HG03066 (cell line): ENCODE measurements at regions not wholly inside any gene's neighbourhood (a gene's known extent, or its start where the extent isn't known, plus 50 kb on each side); places are given as distances from the start of the nearest gene placed in this dataset.

Experiments
- ATAC-seq: cut with Tn5 transposase; IDR thresholded peaks from one replicate; pipeline ENCODE4 v1.9.1; 2021; ENCODE audit warnings: low read depth; ENCODE audit not compliant: unreplicated experiment

GRCh38 chr2:217394510-217395351, 534.9 kb upstream of the TNP1 start:
- ATAC-seq = no peak

GRCh38 chr2:217393585-217394032, 533.7 kb upstream of the TNP1 start:
- ATAC-seq = no peak

- ATAC-seq = no peak
Observed at GRCh38 chr2:217392930-217393584, 533.2 kb upstream of the TNP1 start.

GRCh38 chr2:217387776-217388387, 528.0 kb upstream of the TNP1 start:
- ATAC-seq = no peak

GRCh38 chr2:217386041-217386440, 526.2 kb upstream of the TNP1 start:
- ATAC-seq = no peak

GRCh38 chr2:217383620-217384019, 523.8 kb upstream of the TNP1 start:
- ATAC-seq = no peak

GRCh38 chr2:217382794-217383193, 522.9 kb upstream of the TNP1 start:
- no peak for ATAC-seq

- no peak for ATAC-seq
Observed at GRCh38 chr2:217379807-217380206, 519.9 kb upstream of the TNP1 start.

- no peak for ATAC-seq
Observed at GRCh38 chr2:217372794-217373193, 512.9 kb upstream of the TNP1 start.

GRCh38 chr2:217371781-217372213, 511.9 kb upstream of the TNP1 start:
- no peak for ATAC-seq

GRCh38 chr2:217370391-217370790, 510.5 kb upstream of the TNP1 start:
- ATAC-seq = no peak

- no peak for ATAC-seq
Observed at GRCh38 chr2:217367464-217367863, 507.6 kb upstream of the TNP1 start.

GRCh38 chr2:217366966-217367365, 507.1 kb upstream of the TNP1 start:
- no peak for ATAC-seq

- no peak for ATAC-seq
Observed at GRCh38 chr2:217366266-217366895, 506.5 kb upstream of the TNP1 start.

- no peak for ATAC-seq
Observed at GRCh38 chr2:217365656-217366055, 505.8 kb upstream of the TNP1 start.

- ATAC-seq = no peak
Observed at GRCh38 chr2:217364224-217364623, 504.4 kb upstream of the TNP1 start.

GRCh38 chr2:217363470-217363869, 503.6 kb upstream of the TNP1 start:
- no peak for ATAC-seq

GRCh38 chr2:217362710-217363109, 502.8 kb upstream of the TNP1 start:
- no peak for ATAC-seq

GRCh38 chr2:217362286-217362685, 502.4 kb upstream of the TNP1 start:
- ATAC-seq = no peak

- ATAC-seq = no peak
Observed at GRCh38 chr2:217361483-217361880, 501.6 kb upstream of the TNP1 start.
